GM21447 (cell line): ENCODE measurements at regions not wholly inside any gene's neighbourhood (a gene's known extent, or its start where the extent isn't known, plus 50 kb on each side); places are given as distances from the start of the nearest gene placed in this dataset.
"Not testable (repeated sequence)": the region's sequence is repeated elsewhere in the genome, so short reads cannot be mapped to it uniquely, and the experiment has no call there.

ENCODE experiments used
- ATAC-seq: cut with Tn5 transposase; IDR thresholded peaks from one replicate; pipeline ENCODE4 v1.9.1; 2021; ENCODE audit not compliant: unreplicated experiment

DNA sequence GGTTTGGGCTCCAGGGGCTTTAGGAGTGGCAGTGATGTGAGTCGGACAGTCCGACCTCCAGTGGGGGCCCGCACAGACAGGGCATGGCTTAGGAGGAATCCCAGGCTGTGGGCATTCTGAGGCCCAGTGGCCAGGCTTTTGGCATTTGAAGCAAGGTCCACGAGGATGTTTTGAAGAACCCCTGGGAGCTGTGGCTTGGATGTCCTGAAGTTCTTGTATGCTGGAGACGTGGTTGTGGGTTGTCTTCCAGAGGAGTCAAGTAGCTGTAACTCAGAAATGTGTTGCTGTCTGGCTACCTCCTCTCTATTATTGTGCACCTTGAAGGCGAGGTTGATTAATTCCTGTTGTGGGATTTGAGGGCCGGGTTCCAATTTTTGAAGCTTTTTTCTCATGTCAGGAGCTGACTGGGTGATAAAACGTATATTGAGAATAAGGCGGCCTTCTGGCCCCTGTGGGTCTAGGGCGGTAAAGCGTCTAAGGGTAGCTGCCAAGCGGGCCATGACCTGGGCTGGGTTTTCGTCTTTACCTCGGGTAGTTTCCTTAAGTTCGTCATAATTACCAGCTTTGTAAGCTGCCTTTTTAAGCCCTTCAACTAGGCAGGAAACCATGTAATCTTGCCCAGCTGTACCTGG, 67.3 kb upstream of the EZR start:
- not testable (repeated sequence) for ATAC-seq

DNA sequence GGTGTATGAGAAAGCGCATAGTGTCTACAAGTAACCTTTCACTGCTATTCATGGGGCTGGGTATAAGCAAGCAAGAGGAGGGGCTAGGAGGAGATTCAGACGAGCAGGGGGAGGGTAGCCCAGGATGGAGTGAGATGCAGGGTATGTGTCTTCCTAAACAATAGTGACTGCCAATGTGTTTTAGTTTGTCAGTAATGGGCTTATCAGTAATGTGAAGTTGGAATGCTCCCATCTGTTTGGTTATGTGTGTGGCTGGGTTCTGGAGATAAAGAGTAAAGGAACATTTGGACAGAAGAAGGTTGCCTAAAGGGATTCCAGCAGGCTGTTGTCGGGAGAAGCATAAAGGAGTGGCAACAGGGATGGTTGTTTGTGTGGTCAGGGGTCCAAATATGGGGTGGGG, 62.7 kb upstream of the EZR start:
- not testable (repeated sequence) for ATAC-seq

DNA sequence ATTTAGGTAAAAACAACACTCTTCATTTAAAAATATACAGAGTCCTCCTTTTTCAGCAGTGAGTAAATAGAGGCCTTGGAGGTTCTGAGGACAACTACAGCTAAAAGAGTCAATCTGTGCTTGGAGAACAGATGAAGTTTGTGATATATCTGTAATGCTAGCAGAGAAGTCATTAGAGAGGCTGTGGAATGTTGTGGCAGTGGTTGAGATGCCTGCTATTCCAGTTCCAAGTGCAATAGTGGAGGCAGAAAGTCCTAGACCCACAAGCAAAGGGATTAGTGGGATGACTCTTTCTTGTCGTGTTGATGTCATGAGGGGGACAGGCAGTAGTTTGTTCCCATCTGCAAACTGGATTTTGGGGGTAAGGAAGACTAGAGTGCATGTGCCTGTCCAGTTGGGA, 62.1 kb upstream of the EZR start:
- not testable (repeated sequence) for ATAC-seq

DNA sequence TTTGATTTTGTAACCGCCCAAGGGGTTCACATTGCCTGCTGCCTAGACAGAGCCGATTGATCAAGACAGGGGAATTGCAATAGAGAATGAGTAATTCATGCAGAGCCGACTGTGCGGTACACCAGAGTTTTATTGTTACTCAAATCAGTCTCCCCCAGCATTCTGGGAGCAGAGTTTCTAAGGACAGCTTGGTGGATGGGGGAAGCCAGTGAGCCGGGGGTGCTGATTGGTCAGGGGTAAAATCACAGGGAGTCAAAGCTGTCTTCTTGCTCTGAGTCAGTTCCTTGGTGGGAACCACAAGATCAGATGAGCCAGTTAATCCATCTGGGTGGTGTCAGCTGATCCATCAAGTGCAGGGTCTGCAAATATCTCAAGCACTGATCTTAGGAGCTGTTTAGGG, 60.0 kb upstream of the EZR start:
- ATAC-seq = no peak

DNA sequence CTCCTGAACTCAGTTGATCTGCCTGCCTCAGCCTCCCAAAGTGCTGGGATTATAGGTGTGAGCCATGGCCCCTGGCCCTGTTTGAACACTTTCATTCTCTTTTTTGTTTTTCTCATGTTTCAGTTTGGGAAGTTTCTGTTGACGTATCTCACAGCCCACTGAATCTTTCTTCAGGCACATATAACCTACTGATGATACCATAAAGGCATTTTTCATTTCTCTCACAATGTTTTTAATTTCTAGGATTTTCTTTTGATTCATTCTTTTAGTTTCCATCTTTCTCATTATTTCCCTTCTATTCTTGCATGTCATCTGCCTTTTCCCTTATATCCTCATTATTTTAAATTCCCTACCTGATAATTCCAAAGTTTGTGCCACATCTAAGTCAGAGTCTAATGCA, 58.5 kb upstream of the EZR start:
- ATAC-seq = no peak

DNA sequence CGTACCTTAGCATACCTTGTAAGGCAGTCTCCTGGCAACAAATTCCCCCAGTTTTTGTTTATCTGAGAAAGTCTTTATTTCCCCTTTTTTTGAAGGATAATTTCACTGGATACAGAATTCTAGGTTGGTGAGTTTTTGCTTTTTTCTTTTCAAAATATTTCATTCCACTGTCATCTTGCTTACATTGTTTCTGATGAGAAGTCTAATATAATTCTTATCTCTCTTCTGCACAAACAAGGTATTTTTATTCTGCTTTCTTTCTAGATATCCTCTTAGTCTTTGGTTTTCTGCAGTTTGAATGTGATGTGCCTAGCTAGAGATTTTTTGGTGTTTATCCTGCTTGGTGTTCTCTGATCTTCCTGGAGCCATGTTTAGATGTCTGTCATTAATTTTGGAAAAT, 57.7 kb upstream of the EZR start:
- ATAC-seq = no peak

DNA sequence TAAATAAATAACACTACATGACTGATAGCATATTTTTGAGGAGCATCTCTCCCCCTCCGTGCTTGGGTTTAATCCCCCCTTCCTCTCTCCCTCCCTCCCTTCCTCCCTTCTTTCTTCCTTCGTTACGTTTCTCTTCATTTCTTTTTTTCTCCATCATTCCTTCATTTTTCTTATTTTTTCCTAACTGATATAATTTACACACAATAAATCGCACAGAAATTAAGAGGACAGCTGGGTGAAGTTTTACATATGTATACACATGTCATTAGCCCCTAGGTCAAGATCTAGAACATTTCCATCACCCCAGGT, 51.4 kb upstream of the EZR start:
- ATAC-seq = no peak

DNA sequence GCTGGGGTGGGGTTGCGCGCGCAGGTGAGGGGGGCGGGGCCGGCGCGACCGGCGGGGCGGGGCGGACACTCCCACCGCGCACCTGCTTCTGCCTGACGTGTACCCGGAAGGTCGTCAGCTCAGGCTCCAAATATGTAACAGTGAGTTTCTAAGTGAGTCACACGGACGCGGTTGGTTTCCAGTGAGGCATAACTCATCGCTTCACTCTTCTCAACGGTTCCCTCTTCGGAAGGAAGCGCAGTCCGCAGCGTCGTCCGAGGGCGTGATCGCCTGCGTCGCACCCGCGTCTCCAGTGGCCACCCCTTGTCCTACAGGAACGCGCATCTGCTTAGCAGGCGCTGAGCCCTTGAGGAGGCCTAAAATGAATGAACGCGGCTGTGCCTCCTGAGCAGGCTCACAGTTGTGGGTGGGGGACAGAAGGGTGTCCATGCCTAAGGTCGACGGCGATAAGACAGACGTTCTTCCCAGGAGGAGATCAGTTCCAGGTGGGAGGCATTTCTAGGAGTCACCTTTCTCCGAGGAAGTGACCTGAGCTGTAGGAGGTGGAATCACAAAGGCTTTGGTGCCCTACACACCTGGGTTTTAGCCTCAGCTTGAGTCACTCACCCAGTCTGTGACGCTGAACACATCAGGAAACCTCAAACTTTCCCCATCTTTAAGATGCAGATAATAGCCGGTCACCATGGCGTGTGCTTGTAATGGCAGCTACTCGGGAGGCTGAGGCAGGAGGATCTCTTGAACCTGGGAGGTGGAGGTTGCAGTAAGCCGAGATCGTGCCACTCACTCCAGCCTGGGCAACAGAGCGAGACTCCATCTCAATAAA, 50.9 kb upstream of the EZR start:
- ATAC-seq = peak; percentile 93

DNA sequence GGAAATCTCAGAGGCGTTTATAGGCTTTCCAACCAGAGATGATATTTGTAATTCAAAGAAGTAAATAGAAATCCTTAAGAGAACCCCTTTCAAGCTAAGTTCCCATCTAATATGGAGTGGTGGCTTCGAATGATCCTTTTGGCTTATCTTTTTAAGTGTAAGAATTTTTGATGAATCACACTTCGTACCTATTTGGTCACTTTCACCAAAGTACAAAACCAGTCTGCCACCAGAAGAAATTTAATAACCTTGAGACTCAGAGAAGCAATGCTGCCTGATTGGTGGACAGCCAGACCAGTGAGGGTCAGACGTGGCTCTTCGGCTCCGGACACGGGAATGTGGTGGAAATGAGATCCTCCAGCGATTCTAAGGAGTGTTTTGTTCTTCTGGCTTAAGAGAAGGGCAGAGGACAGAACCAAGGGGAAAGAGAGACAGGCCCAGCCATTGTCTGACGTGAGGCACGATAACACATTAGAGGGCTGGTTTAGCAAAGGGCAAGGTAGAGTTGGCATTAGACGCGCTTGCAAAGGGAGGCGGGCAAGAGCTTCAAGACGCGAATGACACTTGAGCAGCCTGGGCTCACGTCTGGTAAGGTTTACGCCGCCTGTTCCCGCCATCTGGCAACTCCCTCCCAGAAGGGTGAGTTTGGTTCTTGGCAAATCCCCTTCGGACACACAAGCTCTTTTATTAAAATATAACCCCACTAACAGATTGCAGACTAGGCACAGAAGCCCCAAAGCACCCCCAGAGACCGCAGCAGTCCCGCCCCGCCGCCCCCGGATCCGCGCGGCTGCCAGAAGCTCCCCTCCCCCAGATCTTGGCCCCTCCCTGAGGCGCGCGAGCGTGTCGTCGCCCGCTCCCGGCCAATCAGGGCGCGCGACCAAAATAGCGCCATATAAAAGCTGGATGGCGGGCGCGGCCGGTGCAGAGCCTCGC, 50.0 kb upstream of the EZR start:
- peak; percentile 28 for ATAC-seq
